ENCODE measurements at regions not wholly inside any gene's neighbourhood (a gene's known extent, or its start where the extent isn't known, plus 50 kb on each side); places are given as distances from the start of the nearest gene placed in this dataset.
A peak's percentile ranks its signal among the peaks of the same experiment; 100 is the strongest.
"Not testable (repeated sequence)": the region's sequence is repeated elsewhere in the genome, so short reads cannot be mapped to it uniquely, and the experiment has no call there.

- ATAC-seq (no peak), DNase-seq (ENCODE audit: missing footprints) (no peak)
- intact Hi-C loops (cut with DNase I) = no loop called here
Measured at GRCh38 chr6:164942271-164942670, 367.1 kb downstream of the C6orf118 start.

GRCh38 chr6:164933238-164933794, 376.1 kb downstream of the C6orf118 start:
- DNase-seq (ENCODE audit: missing footprints); intact Hi-C loops (cut with DNase I); ATAC-seq: not testable (repeated sequence)

DNA sequence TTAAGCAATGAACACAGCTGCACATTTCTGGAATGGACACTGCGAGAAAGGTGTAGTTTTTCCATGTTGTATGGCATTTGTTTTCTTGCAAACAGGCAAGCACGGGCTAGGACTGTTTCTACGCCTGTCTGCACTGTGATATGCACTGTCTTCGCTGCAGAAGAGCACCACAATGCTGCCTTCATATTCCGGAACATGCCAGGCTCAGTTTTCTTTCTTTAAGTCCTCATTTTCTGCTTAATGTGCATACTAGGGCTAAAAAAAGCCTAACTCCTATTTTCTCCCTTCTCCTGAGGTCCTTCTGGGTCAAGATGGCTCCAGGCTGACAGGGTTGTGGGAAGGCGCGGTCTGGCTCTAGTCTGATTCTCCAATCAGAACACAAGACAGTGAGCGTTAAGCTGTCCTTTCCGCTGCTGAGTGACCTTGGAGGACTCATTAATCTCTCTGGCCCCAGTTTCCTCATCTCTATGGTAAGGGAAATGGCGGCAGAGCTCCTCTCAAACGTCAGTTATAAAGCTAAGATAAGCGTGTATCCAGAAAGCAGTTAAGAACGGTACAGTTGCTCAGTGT, 379.9 kb downstream of the C6orf118 start:
- intact Hi-C loops (cut with DNase I) = loop anchor here (5.0 to 10.0 kb wide), 3 partner anchors 303 to 975 kb away; no protein-coding TSS in a partner anchor
- no peak for DNase-seq (ENCODE audit: missing footprints)
- ATAC-seq = no peak

DNA sequence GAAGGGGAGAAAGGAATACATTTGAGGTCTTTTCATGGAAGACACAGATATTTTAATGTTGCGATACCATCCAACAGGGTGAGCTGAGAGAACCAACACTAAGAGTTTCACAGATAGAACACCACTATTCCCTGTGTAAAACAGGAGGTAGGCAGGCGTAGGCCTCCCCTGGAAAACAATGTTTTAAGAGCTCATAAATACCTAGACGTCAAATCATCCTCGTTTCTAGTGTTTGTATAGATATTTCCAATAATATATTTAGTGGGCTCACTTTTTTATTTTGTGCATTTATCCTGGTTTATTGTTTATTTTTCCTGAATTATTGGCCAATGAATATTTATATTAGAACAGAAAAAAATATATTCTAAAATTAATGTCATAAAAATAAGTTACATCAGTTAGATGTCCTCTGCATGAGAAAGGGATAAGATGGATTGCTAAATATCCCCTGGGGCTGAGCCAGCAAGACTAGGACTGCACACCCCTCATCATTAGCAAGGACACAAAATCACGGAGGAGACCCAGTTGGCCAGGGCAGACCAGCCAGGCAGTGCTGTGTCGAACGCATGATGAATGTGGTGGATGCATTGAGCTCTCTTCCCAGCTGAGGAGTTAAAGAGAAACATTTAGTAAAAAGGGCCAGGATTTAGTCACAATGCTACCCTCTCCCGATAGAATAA, 380.5 kb downstream of the C6orf118 start:
- ATAC-seq (no peak), DNase-seq (ENCODE audit: missing footprints) (no peak)
- intact Hi-C loops (cut with DNase I) = loop anchor here (5.0 to 10.0 kb wide), 3 partner anchors 303 to 974 kb away; no protein-coding TSS in a partner anchor

DNA sequence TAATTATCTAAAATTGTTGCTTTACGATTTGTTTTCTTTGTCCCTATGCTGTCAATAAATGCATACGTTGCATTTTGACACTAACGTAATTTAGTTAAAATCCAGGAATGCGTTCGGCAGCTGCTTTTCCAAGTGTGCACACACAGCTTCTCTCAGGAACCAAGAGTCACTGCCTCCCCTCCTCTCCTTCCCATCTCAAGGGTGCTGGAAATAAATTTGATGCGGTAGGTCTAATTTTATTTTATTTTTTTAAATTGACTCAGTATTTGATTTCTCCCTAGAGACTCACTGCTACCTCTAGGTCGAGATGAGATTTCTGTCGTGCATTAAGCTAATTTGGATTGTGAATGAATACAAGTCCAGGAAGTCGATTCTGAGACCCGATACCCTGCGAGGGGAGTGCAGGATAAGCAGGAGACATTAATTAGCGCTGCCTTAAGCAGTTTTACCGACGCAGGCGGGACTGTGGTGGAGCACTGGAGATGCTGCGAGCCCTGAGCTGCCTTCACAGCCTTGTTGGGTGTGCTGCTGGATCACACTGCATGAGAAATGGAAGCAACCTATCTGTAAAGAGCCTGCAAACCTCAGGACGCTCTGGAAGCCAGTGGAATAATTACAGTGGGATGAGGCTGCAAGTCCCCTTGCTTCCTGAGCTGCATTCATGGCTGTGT, 381.2 kb downstream of the C6orf118 start:
- intact Hi-C loops (cut with DNase I) = loop anchor here (5.0 to 10.0 kb wide), 3 partner anchors 304 to 973 kb away; no protein-coding TSS in a partner anchor
- no peak for DNase-seq (ENCODE audit: missing footprints)
- no peak for ATAC-seq

- ATAC-seq (peak; percentile 92), DNase-seq (ENCODE audit: missing footprints) (peak; percentile 70)
- intact Hi-C loops (cut with DNase I) = loop anchor here (5.0 to 10.0 kb wide), 3 partner anchors 305 to 973 kb away; no protein-coding TSS in a partner anchor
Measured at GRCh38 chr6:164927288-164928056, 381.9 kb downstream of the C6orf118 start.

- no peak for DNase-seq (ENCODE audit: missing footprints)
- intact Hi-C loops (cut with DNase I) = loop anchor here (5.0 to 10.0 kb wide), 3 partner anchors 306 to 972 kb away; no protein-coding TSS in a partner anchor
- ATAC-seq = no peak
Measured at GRCh38 chr6:164926686-164927085, 382.7 kb downstream of the C6orf118 start.

DNA sequence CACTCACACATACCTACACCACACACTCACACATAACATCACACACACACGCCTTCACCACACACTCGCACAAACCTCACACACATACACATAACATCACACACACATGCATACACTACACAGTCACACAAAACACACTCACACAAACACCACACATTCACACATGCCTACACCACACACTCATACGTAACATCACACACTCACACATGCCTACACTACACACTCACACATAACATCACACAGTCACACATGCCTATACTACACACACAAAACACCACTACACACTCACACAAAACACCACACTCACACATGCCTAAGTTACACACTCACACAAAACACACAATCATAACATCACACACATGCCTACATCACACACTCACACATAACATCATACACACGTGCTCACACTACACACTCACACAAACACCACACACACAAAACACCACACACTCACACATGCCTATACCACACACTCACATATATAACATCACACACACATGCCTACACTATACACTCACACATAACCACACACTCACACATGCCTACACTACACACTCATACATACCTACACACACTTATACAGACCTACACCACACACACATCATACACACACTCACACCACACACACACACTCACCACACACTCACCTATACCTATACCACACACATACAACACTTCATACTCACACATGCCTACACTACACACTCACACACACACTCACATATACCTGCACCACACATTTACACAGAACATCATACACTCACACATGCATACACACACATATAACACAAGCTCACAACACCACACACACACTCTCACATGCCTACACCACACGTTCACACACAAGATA, 383.5 kb downstream of the C6orf118 start:
- no peak for ATAC-seq
- intact Hi-C loops (cut with DNase I) = loop anchor here (5.0 to 10.0 kb wide), 3 partner anchors 306 to 971 kb away; no protein-coding TSS in a partner anchor
- no peak for DNase-seq (ENCODE audit: missing footprints)

DNA sequence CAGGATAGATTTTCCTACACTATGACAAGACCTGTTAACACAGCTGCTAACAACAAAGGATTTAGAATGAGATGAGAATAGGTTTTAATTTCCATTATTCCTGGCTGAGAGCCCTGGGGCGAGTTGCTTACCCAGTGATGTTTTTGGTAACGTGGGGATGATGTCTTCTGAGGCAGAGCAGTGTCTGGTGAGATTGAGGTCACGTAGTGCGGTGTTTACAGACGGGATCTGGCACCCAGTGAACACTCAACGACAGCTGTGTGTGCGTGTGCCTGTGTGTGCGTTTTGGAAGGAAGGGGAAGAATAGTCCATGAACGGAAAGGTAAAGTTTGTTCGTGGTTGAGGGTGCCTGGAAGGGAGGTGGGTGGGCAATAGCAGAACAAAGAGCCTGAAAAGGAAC, 384.7 kb downstream of the C6orf118 start:
- no peak for DNase-seq (ENCODE audit: missing footprints)
- intact Hi-C loops (cut with DNase I) = loop anchor here (5.0 to 10.0 kb wide), 3 partner anchors 308 to 970 kb away; no protein-coding TSS in a partner anchor
- ATAC-seq = no peak

DNA sequence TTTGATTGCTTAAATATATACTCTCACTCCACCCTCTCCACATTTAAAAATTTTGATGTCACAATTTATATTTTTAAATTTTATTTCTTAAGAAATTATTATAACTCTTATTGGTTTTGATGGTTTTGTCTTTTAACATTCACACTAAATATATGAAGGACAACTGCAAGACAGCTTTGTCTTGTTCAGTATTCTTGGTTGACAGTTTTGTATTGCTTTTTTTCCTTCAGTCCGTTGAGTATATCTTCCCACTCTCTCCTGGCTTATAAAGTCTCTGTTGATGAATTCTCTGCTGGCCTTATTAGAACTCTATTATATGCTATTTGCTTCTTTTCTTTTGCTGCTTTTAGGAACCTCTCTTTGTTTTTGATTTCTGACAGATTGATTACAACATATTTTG, 392.2 kb downstream of the C6orf118 start:
- no peak for DNase-seq (ENCODE audit: missing footprints)
- no peak for ATAC-seq
- intact Hi-C loops (cut with DNase I) = no loop called here

- no peak for DNase-seq (ENCODE audit: missing footprints)
- intact Hi-C loops (cut with DNase I) = no loop called here
- ATAC-seq = no peak
Measured at GRCh38 chr6:164916087-164916486, 393.3 kb downstream of the C6orf118 start.

DNA sequence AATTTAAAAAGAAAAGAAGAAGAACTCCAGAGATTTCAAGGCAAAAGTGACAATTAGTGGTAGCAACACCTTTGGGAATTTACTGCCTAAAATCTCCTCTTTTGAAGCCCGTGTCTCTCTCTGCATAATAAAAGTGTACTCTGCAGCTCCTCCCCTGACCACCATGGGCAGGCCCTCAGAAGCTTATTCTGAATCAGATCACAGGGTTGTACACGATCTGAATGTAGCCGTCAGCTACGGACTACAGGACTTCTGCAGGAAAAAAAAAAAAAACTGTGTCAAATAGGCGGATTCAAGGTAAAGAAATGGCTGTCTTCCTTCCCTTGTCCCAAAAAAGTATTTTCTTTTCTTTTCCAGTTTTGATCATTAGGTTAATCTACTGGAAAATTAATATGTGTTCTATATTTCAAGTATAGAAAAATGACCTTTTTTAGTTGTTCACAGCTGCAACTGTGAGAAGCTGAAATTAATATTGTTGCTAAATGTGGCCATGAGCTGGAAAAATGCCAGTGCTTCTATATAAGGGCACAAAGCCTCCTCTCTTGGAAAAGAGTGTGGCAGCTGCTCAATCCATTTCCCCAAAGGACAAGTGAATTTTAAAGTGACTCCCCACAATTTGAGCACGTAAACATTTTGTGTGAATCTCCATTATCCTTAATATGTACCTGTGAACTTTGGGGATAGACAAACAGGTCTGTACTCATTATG, 397.4 kb downstream of the C6orf118 start:
- ATAC-seq = no peak
- no peak for DNase-seq (ENCODE audit: missing footprints)
- intact Hi-C loops (cut with DNase I) = no loop called here

DNA sequence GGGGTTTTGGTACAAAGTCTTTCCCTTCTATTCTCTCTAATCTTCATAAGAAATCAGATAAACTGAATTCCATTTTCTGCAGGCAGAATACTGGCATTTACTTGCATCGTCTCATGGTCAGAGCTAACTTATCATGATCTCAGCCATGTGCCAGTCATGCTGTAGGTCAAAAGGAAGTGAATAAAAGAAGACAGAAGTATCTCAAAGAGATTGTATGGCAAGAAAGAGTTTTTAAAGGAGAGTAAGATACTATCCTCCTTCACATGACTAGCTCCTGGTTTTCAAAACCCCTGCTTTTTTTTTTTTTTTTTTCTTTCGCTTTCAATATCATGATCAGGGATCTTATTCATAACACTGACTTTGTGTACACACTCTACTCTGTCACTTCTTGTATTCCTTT, 398.3 kb downstream of the C6orf118 start:
- ATAC-seq = no peak
- intact Hi-C loops (cut with DNase I) = no loop called here
- no peak for DNase-seq (ENCODE audit: missing footprints)

DNA sequence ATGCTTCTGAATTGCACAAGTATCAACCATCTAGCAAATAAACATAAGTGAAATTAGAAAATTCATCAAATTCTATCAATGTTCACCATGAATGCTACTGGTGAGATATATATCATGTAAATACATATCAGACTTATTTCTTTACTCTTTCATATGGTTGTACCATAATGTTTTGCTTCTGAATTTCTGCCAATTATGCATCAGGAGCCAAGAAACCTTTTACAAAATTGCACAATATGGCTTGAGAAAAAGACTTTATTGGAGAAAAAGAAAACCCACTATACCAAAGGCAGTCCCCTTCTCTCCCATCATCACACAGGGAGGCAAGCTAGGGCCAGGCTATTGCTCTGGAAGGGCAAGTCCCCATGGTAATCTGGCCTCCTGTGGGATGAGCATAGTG, 402.6 kb downstream of the C6orf118 start:
- intact Hi-C loops (cut with DNase I) = no loop called here
- DNase-seq (ENCODE audit: missing footprints) (no peak), ATAC-seq (no peak)

DNA sequence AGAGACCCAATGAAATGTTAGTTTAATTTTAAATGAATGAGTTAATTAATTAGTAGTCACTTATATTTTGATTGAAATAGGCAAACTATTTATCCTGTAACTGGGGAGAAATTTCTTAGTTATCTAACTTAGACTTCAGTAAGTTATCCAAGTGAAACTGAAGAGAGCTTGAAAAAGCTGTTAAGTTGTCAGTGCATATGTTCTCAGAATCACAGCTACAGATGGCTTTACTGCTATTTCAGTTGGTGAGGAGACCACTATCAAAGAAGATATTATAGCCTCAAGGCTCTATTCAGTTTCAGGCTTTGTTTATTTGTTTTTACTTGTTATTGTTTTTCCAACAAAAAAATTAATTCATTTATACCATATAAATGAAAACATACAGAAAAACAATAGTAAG, 404.1 kb downstream of the C6orf118 start:
- intact Hi-C loops (cut with DNase I) = no loop called here
- ATAC-seq = no peak
- DNase-seq (ENCODE audit: missing footprints) = no peak

GRCh38 chr6:164898412-164898811, 411.0 kb downstream of the C6orf118 start:
- DNase-seq (ENCODE audit: missing footprints) = no peak
- ATAC-seq = no peak
- intact Hi-C loops (cut with DNase I) = no loop called here

DNA sequence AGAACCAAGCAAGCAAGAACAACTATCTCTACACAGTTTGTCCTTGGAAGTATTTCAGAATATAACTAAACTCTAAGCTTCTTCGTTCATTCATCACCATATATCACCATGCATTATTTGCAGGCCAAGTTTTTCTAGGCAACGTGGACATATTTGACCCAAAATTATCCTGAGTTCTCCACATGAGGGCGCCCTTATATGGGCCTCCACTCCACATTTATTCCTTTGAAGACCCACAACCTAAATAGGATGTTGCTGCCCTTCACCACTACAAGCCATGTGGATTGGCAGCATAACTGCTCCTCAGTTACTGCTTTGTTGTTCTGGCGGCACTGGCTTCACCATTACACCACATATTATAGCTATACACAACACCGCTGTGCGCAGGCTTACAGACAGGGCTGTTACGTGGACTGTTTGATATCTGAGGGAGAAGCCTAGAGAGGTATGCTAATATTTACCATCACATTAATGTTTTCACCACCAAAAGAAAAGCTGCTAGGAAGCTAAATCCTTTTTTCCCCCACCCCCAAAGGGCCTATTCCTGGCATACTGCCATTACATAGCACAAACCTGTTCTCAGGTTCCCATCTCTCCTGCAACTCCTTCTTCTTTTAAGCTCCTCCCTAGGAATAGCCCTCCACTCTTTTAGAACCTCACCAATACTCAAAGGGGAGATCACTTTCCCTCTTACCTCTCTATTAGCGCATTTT, 411.7 kb downstream of the C6orf118 start:
- no peak for DNase-seq (ENCODE audit: missing footprints)
- no peak for ATAC-seq
- intact Hi-C loops (cut with DNase I) = no loop called here
